Superior temporal gyrus (tissue), 1 donor: ENCODE measurements at regions not wholly inside any gene's neighbourhood (a gene's known extent, or its start where the extent isn't known, plus 50 kb on each side); places are given as distances from the start of the nearest gene placed in this dataset.
"Not testable (repeated sequence)": the region's sequence is repeated elsewhere in the genome, so short reads cannot be mapped to it uniquely, and the experiment has no call there.

Experiments
- DNase-seq: peaks from one replicate; pipeline ENCODE4 v3.0.0-alpha.2; 2016; ENCODE audit errors: extremely low spot score

DNA sequence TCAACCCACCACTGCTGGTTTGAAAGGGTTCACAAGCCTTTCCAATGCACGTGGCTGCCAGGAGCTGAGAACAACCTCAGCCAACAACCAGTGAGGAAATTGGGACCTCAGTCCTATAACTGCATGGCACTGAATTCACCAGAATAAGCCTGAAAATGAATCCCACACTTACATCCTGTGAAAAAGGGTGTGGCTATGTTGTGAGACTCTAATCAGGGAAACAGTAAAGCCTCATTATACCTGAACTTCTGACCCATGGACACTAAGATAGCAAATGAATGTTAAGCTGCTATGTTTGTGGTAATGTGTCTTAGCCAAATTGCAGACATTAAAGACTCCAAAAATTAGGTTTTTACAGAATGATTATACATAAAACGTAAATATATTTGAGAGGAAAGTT, 515.8 kb downstream of the IRS1 start:
- DNase-seq, result no peak

DNA sequence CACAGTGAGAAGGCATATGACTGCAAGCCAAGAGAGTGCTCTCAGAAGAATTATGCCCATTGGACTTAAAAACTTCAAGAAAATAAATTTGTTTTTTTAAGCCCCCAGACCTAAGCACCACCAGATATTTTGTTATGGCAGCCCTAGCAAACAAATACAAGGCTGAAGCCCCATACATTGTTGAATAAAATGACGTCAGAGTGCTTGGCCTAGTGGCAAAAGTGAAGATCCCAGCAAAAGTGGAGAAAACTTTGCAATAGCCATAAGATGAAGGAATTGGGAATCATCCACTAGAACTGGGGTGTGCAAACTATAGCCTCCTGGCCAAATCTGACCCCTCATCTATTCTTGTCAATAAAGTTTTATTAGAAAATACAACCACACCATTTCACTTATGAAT, 517.5 kb downstream of the IRS1 start:
- no peak for DNase-seq

DNA sequence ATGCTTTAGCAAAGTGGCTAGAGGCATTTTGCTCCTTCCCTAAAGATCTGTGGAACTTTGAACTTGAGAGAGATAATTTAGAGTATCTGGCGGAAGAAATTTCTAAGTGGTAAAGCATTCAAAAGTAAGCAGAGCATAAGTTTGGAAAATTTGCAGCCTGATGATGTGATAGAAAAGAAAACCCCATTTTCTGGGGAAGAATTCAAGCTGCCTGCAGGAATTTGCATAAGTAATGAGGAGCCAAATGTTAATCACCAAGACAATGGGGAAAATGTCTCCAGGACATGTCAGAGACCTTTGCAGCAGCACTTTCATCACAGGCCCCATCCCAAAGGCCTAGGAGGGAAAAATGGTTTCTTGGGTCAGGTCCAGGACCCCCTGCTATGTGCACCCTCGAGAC, 519.5 kb downstream of the IRS1 start:
- DNase-seq, result not testable (repeated sequence)

DNA sequence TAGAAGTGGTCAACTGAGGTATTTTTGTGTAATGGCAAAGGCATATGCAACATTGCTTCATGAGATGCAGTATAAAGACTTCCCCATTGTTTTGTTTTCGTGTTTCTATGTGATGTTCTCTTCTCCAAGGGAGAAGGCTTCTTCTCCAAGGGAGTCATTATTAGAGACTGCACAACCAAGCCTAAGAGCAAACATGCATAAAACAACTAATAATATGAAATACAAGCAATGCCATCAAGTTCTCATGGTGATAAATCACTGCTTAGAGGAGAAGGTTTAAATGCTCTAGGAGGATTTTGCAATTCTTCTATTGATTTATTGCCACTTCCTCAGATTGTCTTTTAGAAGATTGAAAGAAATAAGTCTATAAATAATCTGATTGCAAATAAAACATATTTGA, 524.4 kb downstream of the IRS1 start:
- DNase-seq, result no peak

DNA sequence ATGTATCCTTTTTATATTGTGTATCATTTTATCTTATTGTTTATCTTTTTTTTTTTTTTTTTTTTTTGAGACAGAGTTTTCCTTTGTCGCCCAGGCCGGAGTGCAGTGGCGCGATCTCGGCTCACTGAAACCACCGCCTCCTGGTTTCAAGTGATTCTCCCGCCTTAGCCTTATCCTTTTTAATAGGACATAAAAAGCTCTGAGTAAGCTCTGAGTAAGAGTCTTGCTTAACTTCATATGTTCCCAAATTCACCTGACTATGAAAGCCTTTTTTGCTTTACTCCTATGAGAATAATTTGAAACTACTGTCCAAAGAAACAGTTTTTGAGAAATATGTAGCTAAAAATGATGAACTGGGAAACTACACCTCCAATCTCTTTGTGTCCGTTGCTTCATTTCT, 525.5 kb downstream of the IRS1 start:
- no peak for DNase-seq

DNA sequence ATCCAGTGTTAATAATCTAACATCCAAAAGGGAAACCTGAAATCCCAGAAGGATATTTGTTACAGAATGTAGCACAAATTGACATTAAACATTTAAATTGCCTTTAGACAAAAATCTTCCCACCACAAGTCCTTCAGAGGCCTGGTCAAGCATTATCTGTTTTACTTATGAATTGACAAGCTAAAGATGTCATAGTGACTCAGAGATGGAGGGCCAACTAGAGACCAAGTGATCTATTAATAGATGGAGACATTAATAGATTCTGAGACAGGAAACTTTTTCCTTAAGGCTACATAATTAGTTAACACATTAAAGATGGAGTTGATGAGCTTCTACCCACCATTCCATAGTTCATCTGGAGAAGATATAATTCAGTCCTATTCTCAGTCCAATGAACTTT, 526.2 kb downstream of the IRS1 start:
- DNase-seq, result no peak

DNA sequence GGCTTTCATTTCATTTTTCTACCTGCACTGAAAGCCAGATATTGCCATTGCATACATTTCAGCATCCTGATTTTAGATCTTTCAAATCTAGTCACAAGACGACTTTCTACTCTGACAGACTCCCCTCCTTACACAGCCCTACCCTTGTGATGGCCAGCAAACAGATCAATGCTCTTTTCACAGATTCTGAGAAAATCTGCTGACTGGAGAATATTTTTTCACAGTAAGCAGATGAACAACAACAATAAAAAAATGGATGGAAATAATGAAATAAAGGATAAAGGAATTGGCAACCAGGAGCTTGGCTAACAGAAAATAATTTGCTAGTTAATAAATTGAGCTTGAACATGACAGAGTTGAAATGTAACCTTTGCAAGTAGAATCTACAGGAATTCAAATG, 527.2 kb downstream of the IRS1 start:
- peak; percentile 12 for DNase-seq

DNA sequence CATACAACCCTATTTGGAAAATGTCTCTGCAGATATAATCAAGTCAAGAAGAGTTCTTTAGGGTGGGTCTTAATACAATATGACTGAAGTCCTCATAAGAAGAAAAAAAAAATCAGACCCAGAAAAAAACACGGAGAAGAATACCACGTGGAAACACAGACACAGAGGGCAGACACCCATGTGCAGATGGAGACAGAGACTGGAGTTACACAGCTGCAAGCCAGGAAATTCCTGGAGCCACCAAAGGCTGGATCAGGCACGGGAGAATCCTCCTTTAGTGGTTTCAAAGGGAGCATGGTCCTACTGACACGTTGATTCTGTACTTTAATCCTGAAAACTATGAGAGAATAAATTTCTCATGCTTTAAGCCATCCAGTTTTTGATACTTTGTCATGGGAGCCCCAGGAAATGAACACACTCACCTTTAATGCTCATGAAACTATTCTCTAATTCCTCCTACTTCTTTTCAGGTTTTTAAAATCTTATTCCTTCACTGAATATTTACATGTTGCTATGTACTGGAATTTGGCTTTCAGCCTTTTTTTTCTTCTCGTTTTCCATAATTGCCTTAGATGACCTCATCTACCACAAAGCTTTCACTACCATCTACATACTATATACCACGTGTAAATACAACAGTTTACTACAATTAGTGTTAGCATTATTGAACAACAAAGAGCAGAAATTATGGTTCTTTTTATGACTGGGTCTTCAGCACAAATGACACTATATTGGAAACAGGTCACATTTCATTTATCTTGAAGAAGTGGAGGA, 529.1 kb downstream of the IRS1 start:
- DNase-seq, result no peak

DNA sequence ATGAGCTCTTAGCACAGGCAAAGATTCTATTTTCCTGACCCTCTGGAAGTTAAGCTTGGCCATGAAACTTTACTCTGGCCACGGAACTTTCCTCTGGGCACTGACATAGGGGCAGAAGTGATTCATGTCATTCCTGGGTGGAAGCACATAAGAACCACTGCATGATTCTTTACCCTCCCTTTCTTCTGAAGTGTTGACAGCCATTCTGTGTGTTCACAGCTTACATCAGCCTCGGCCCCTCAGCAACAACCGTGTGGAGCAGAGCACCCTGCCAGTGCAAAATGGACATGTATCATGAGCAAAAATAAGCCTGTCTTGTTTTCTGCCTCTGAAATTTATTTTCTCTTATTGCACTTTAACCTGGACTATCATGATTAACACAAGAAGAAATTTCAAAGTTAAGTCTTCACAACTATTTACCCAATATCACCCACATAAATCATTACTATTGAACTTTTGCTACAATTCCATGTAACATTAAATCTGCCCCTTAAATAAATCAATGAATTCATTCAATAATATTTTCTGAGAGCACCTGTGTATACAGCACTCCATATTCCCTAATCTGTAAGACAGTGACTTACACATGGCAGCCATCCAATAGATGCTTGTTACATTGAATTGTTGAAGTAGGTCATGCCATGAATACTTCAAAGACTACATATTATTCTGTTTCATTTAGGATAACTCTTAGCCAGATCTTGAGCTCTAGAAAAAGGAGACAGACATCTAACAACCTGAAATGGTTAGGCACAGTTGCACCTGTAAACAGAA, 531.9 kb downstream of the IRS1 start:
- DNase-seq, result no peak

GRCh38 chr2:226256709-226257376, 542.8 kb downstream of the IRS1 start:
- no peak for DNase-seq

DNA sequence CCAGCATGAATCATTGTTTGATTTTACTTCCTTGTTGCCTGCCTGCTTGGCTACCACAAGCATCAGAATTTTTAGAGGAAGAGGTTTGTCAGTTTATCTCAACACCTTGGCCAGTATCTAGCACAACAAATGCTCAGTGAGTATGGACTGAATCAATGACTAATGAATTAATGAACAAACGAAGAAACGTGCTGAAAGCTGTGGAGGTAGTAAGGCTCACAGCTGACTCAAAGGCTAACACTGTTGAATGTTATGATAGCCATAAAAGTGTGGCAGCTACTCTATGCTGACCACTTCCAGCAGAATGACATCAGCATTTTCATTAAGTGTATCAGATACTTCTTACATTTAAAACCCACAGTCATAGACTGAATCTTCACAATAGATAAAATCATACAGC, 543.4 kb downstream of the IRS1 start:
- no peak for DNase-seq

DNA sequence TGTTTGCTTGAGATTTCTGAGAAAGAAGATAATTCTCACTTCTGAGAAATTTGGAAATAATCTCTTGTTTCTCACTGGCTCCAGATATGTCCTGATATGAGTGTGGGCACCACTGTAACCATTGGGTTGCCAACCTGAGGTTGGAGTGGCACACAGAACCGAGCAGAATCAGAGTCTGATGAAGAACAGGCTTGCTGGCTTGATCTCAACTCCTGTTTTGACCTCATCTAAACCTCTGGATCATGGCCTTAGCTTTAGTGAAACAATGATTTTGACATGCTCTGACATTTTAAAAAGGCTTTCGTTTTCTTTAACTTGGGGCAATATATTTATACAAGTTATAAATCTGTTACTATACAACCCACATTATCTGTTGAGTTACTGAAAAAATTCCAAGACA, 548.0 kb downstream of the IRS1 start:
- DNase-seq, result no peak

DNA sequence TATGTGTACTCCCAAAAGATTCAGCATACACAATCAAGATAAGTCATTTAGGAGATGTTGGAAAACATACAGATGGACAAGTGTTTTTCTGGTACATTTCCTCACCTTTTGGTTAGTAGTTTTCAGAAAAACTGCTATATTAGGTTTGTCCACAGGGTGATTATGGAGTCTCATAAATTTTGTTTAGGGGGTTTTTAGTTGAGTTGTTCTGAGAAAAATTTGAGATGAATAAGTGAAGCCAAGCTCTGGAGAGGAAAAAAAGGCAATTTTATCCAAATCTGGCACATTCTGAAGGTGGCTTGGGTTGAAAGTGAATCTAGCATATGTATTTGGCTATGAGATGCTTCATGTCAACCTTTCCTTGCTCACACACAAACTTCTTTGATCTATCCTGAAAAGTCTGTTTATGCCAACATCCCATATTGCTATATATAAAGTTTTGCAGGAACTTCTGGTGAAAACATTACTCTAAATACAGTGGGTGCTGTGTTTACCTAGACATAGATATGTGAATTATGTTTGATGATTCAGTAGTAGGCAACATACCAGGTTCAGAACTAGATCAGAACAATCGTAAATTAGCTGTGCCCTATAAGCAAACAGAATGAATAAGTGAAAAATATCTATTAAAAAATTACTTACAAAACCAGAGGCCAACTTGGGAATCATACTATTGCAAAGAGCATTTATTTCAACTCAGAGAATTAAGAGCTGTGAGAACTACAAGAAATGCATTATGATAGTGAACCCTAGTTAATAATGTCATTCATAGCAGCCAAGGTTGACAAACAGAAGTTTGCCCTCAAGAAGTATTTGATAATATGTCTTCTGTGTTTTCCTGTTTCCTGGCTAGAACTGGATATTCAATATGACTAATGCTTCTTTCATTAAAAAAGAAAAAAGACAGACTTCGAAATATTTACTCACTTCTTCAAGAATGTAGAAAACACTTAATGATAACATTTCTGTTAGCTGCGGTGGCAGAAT, 552.0 kb downstream of the IRS1 start:
- no peak for DNase-seq

DNA sequence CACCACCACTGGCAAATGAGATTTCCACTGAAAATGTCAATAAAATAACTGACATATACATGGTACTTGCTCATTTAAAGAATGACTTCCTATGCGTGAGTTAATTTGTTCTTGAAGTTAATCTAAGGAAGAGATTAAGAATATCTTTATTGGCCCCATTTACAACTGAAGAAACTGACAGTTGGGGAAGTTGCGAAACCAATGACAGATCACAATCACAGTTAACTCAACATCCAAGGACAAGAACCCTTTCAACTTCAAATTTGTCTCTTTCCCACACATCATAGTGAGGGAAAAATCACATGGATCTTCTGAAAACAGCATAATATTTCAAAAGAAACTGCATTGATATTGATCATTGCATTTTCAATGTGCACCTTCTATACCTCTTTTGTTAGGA, 565.4 kb downstream of the IRS1 start:
- no peak for DNase-seq

- DNase-seq, result no peak
Observed at GRCh38 chr2:226233388-226233787, 566.2 kb downstream of the IRS1 start.

DNA sequence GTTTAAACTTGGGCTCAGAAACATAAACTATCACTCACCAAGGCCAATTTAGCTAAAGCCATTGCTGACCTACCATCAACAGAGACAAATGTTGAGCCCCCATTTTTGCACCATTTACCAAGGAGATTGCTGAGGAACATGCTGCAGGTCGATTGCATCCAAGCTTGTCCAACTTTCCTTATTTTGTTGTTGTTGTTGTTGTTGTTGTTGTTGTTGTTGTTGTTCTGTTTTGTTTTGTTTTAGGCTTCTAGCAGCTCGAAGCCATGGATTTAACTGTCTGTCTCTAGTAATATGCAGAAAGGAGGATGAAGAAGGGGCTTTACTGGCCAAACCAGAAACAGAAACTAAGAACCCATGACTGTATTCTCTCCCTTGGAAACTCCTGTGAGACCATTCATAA, 571.5 kb downstream of the IRS1 start:
- DNase-seq, result no peak

- DNase-seq, result no peak
Observed at GRCh38 chr2:226227341-226227740, 572.3 kb downstream of the IRS1 start.

- no peak for DNase-seq
Observed at GRCh38 chr2:226223704-226224103, 575.9 kb downstream of the IRS1 start.

- no peak for DNase-seq
Observed at GRCh38 chr2:226220511-226220910, 579.1 kb downstream of the IRS1 start.

- no peak for DNase-seq
Observed at GRCh38 chr2:226217191-226217590, 582.4 kb downstream of the IRS1 start.

GRCh38 chr2:226216575-226216974, 583.0 kb downstream of the IRS1 start:
- no peak for DNase-seq
